PC-3 (cell line): ENCODE measurements at regions not wholly inside any gene's neighbourhood (a gene's known extent, or its start where the extent isn't known, plus 50 kb on each side); places are given as distances from the start of the nearest gene placed in this dataset.

Source experiments
- CTCF ChIP-seq: fragments of 300-600 bp; sonication (generic); conservative IDR thresholded peaks from 2 replicates; pipeline ENCODE4 v1.5.1; 2017; ENCODE audit warnings: antibody characterized with exemption, low read depth, mild to moderate bottlenecking, low read length
- EZH2 ChIP-seq: fragments of 300-600 bp; sonication (generic); IDR thresholded peaks from one replicate; pipeline ENCODE4 v1.6.1; 2017; ENCODE audit warnings: antibody characterized with exemption, mild to moderate bottlenecking, low read length; ENCODE audit not compliant: unreplicated experiment
- EZH2phosphoT487 ChIP-seq: fragments of 300-600 bp; sonication (generic); IDR thresholded peaks from 2 replicates; pipeline ENCODE4 v1.6.1; 2018; ENCODE audit warnings: mild to moderate bottlenecking, antibody characterized with exemption, low read length, borderline replicate concordance

- no peak for TF ChIP-seq CTCF
- TF ChIP-seq EZH2: no peak
- no peak for TF ChIP-seq EZH2phosphoT487
Observed at GRCh38 chr20:55155360-55155759, 680.0 kb downstream of the DOK5 start.
